Tibial nerve (tissue), 4 donors: ENCODE measurements at regions not wholly inside any gene's neighbourhood (a gene's known extent, or its start where the extent isn't known, plus 50 kb on each side); places are given as distances from the start of the nearest gene placed in this dataset.

Experiments used
- CTCF ChIP-seq, 5 experiments: fragments of 200-600 bp in 3 of 5; fragments of 450-650 bp in 2 of 5; sonication (generic) in 3 of 5; IDR thresholded peaks; one replicate each; pipeline ENCODE4 v1.5.1; 2016 to 2019; ENCODE audit warnings: antibody characterized with exemption in 5 of 5, mild to moderate bottlenecking in 3 of 5, moderate library complexity in 2 of 5
- EP300 ChIP-seq, 2 donors: sonication (generic); formaldehyde crosslinking; IDR thresholded peaks; one replicate each; pipeline ENCODE4 v1.6.1; 2017; ENCODE audit warnings: antibody characterized with exemption in 2 of 2, mild to moderate bottlenecking in 1 of 2
- POLR2A ChIP-seq, 2 donors: fragments of 450-650 bp; IDR thresholded peaks; one replicate each; pipeline ENCODE4 v1.6.1; 2017; ENCODE audit warnings: antibody characterized with exemption in 2 of 2, mild to moderate bottlenecking in 2 of 2, moderate library complexity in 2 of 2

GRCh38 chr11:134786636-134787035, 374.6 kb upstream of the B3GAT1 start:
- TF ChIP-seq POLR2A (IDR thresholded peaks at IDR 0.05) (no peak), CTCF (IDR thresholded peaks at IDR 0.05) (no peak), EP300 (IDR thresholded peaks at IDR 0.05) (no peak)
